ENCODE measurements at regions not wholly inside any gene's neighbourhood (a gene's known extent, or its start where the extent isn't known, plus 50 kb on each side); places are given as distances from the start of the nearest gene placed in this dataset.

GRCh38 chr10:83942410-83942809 lies 196.9 kb upstream of the GHITM start:
- TF ChIP-seq POLR2A (IDR thresholded peaks at IDR 0.05), result no peak
- no peak for TF ChIP-seq CTCF (IDR thresholded peaks at IDR 0.05)

GRCh38 chr10:83943049-83943448 lies 196.3 kb upstream of the GHITM start:
- Histone ChIP-seq H3K27ac (no peak overlapping the region), H3K9me3 (no peaks in the 10 kb centered on the region), H3K4me3 (replicated peaks in 1 of 3) (no peak overlapping the region), H3K27me3 (no peaks in the 10 kb centered on the region), H3K36me3 (no peaks in the 10 kb centered on the region), H3K4me1 (no peaks in the 10 kb centered on the region)
- intact Hi-C loops (cut with DNase I), result no loop called here
- DNase-seq, result no peak
- TF ChIP-seq POLR2A (IDR thresholded peaks at IDR 0.05) (no peak), CTCF (IDR thresholded peaks at IDR 0.05) (no peak)
- 89 to 93% methylated on average over 5 of the region's 5 CpGs for WGBS, 2 donors

More at GRCh38 chr10:83942410-83942809, 196.9 kb upstream of the GHITM start:
- Histone ChIP-seq H3K4me3 (replicated peaks in 1 of 3) (no peak overlapping the region), H3K27me3 (no peaks in the 10 kb centered on the region), H3K27ac (no peak overlapping the region), H3K36me3 (no peaks in the 10 kb centered on the region), H3K4me1 (no peaks in the 10 kb centered on the region), H3K9me3 (no peaks in the 10 kb centered on the region)
- 91 to 92% methylated on average over 3 of the region's 3 CpGs for WGBS, 2 donors
- intact Hi-C loops (cut with DNase I), result no loop called here
- no peak for DNase-seq

GRCh38 chr10:83943920-83944319 lies 195.4 kb upstream of the GHITM start:
- TF ChIP-seq CTCF (IDR thresholded peaks at IDR 0.05), result no peak
- intact Hi-C loops (cut with DNase I), result no loop called here
- no peaks in the 10 kb centered on the region for H3K27me3 ChIP-seq
- H3K4me3 ChIP-seq (replicated peaks in 1 of 3), result no peak overlapping the region
- DNase-seq, result no peak
- 88 to 89% methylated on average over 4 of the region's 4 CpGs for WGBS, 2 donors
- no peaks in the 10 kb centered on the region for H3K4me1 ChIP-seq
- H3K27ac ChIP-seq, result no peak overlapping the region
- H3K36me3 ChIP-seq, result no peaks in the 10 kb centered on the region
- no peaks in the 10 kb centered on the region for H3K9me3 ChIP-seq

- Histone ChIP-seq H3K9me3 (no peaks in the 10 kb centered on the region), H3K4me1 (no peaks in the 10 kb centered on the region), H3K36me3 (no peaks in the 10 kb centered on the region), H3K27me3 (no peaks in the 10 kb centered on the region), H3K4me3 (replicated peaks in 1 of 3) (no peak overlapping the region), H3K27ac (no peak overlapping the region)
- no peak for DNase-seq
- intact Hi-C loops (cut with DNase I), result no loop called here
- WGBS, 2 donors, result 83 to 86% methylated on average over 17 of the region's 17 CpGs
- no peak for TF ChIP-seq CTCF (IDR thresholded peaks at IDR 0.05)
- no peak for TF ChIP-seq POLR2A (IDR thresholded peaks at IDR 0.05)
Observed at GRCh38 chr10:83945982-83946718, 193.2 kb upstream of the GHITM start.

- no peaks in the 10 kb centered on the region for H3K4me1 ChIP-seq
- intact Hi-C loops (cut with DNase I), result no loop called here
- TF ChIP-seq POLR2A (IDR thresholded peaks at IDR 0.05) (no peak), CTCF (IDR thresholded peaks at IDR 0.05) (no peak)
- no peak overlapping the region for H3K4me3 ChIP-seq (replicated peaks in 1 of 3)
- no peaks in the 10 kb centered on the region for H3K9me3 ChIP-seq
- H3K27me3 ChIP-seq, result no peaks in the 10 kb centered on the region
- whole genome bisulfite sequencing, 2 donors, result 89 to 92% methylated on average over 1 of the region's 1 CpG
- H3K36me3 ChIP-seq, result no peaks in the 10 kb centered on the region
- no peak for DNase-seq
- no peak overlapping the region for H3K27ac ChIP-seq
Observed at GRCh38 chr10:83952314-83952713, 187.0 kb upstream of the GHITM start.

All from thyroid gland (tissue), 4 donors.